Heart right ventricle (tissue), 16 donors: ENCODE measurements at regions not wholly inside any gene's neighbourhood (a gene's known extent, or its start where the extent isn't known, plus 50 kb on each side); places are given as distances from the start of the nearest gene placed in this dataset.

Source experiments
- ATAC-seq, 8 donors: fragments of 200-7000 bp; cut with Tn5 transposase; one replicate each; pipeline ENCODE4 v1.9.1; 2020; ENCODE audit warnings: mild to moderate bottlenecking in 8 of 8, moderate library complexity in 8 of 8, moderate number of reproducible peaks in 1 of 8
- DNase-seq, 2 donors: peaks; one replicate each; pipeline ENCODE4 v3.0.0-alpha.2; 2020
- H3K27ac ChIP-seq, 10 donors: fragments of 200-600 bp; sonication (generic) in 2 of 10; one replicate each; pipeline versions ENCODE4 v1.5.0 to v1.8.0; 2020 to 2022; ENCODE audit warnings: mild to moderate bottlenecking in 3 of 10
- H3K27me3 ChIP-seq, 7 donors: fragments of 200-600 bp; one replicate each; pipeline ENCODE4 v1.8.0; 2021 to 2022; ENCODE audit warnings: mild to moderate bottlenecking in 2 of 7
- H3K36me3 ChIP-seq, 9 donors: fragments of 200-600 bp; sonication (generic) in 1 of 9; one replicate each; pipeline versions ENCODE4 v1.5.0 to v1.8.0; 2020 to 2022; ENCODE audit warnings: mild to moderate bottlenecking in 2 of 9
- H3K4me1 ChIP-seq, 9 donors: fragments of 200-600 bp; sonication (generic) in 1 of 9; one replicate each; pipeline versions ENCODE4 v1.5.0 to v1.8.0; 2020 to 2022; ENCODE audit warnings: mild to moderate bottlenecking in 4 of 9
- H3K4me3 ChIP-seq, 10 donors: fragments of 200-600 bp; sonication (generic) in 2 of 10; one replicate each; pipeline versions ENCODE4 v1.5.0 to v1.8.0; 2020 to 2022; ENCODE audit warnings: mild to moderate bottlenecking in 7 of 10, moderate library complexity in 2 of 10
- H3K9me3 ChIP-seq, 11 donors: fragments of 200-600 bp in 10 of 11; sonication (generic) in 2 of 11; one replicate each; pipeline versions ENCODE4 v1.5.0 to v1.8.0; 2013 to 2022; ENCODE audit warnings: mild to moderate bottlenecking in 2 of 11, control low read depth in 1 of 11, moderate library complexity in 1 of 11
- WGBS, 2 donors: extraction: QIAGEN DNeasy Blood & Tissue Kit; methylation state at CpG; one replicate each; pipeline ENCODE4 v1.1.7; 2013; ENCODE audit warnings: inconsistent platforms in 1 of 2; 5-methylcytosine and 5-hydroxymethylcytosine counted together
- intact Hi-C, 10 donors: fragments of 100-400 bp; cut with DNase I; formaldehyde crosslinking; loops; one replicate each; pipeline versions ENCODE4 v1.11.1 to v1.14.2; 2022
- TF ChIP-seq, protein P1 (sequence below), 9 donors: fragments of 200-600 bp; sonication (generic) in 2 of 9; IDR thresholded peaks; one replicate each; pipeline versions ENCODE4 v1.5.0 to v1.8.0; 2021 to 2022; ENCODE audit warnings: antibody characterized with exemption in 9 of 9, mild to moderate bottlenecking in 5 of 9, moderate library complexity in 1 of 9
- donor health status: Arrhythmogenic right ventricular cardiomyopathy.
- donor health status: ischemic (EF 13 %, LVEDD 7.1; RV severe dilation, severe dysfunction).
- donor health status: healthy with polysubstance abuse.
- donor health status: DM: no; HTN: yes; CAD: no.
- donor health status: DM: no; HTN: no; CAD: no.
- donor health status: ischemic (EF 25% LVEDD 6.9; RV normal size, moderate dysfunction).
- donor health status: ischemic (EF 25% LVEDD 5.7; RV mildly dilated, moderate dysfunction).
- donor health status: healthy.
- donor health status: DM: yes; HTN: yes; CAD: no.
- donor health status: Ischemic cardiomyopathy.
- donor health status: ischemic (EF 35%, LVEDD 5.7; RV mildly dilated, moderate dysfunction).
- donor health status: nonischemic (EF 11% LVEDD 7.7; RV severe dilation, severe dysfunction).
- donor health status: DM: yes; HTN: yes; CAD: no.
- donor health status: PGD.
- donor health status: ischemic (EF 29% LVEDD 5.4; RV normal size, mild dysfunction).
- donor health status: nonischemic (EF 23%, LVEDD 6.1; RV moderate dilation, normal function).

DNA sequence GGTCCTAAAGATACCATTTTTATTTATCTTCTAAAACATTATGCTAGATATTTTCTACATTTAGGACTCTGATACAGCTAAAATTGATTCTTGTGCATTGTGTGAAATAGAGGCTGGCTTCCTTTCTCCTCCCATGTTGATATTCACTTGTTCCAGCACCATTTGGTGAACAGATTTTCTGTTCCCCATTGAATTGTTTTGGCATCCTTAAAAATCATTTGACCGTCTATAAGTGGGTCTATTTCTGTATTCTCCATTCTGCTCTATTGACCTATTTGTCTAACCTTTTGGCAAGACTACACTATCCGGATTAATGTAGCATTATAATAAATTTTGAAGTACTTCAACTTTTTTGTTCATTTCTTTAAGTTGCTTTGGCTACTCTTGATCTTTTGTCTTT, 2689.2 kb downstream of the PCDH9 start:
- intact Hi-C loops, result no loop called here
- no peaks in the 10 kb centered on the region for H3K9me3 ChIP-seq
- no peaks in the 10 kb centered on the region for H3K27me3 ChIP-seq
- DNase-seq (no peak), ATAC-seq (no peak)
- no peaks in the 10 kb centered on the region for H3K36me3 ChIP-seq
- no peaks in the 10 kb centered on the region for H3K4me1 ChIP-seq
- H3K27ac ChIP-seq, result no peak overlapping the region
- TF ChIP-seq, protein P1, sequence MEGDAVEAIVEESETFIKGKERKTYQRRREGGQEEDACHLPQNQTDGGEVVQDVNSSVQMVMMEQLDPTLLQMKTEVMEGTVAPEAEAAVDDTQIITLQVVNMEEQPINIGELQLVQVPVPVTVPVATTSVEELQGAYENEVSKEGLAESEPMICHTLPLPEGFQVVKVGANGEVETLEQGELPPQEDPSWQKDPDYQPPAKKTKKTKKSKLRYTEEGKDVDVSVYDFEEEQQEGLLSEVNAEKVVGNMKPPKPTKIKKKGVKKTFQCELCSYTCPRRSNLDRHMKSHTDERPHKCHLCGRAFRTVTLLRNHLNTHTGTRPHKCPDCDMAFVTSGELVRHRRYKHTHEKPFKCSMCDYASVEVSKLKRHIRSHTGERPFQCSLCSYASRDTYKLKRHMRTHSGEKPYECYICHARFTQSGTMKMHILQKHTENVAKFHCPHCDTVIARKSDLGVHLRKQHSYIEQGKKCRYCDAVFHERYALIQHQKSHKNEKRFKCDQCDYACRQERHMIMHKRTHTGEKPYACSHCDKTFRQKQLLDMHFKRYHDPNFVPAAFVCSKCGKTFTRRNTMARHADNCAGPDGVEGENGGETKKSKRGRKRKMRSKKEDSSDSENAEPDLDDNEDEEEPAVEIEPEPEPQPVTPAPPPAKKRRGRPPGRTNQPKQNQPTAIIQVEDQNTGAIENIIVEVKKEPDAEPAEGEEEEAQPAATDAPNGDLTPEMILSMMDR (IDR thresholded peaks at IDR 0.05), result no peak
- no peak overlapping the region for H3K4me3 ChIP-seq
- 39 to 57% methylated on average over 2 of the region's 2 CpGs for WGBS, 2 donors

DNA sequence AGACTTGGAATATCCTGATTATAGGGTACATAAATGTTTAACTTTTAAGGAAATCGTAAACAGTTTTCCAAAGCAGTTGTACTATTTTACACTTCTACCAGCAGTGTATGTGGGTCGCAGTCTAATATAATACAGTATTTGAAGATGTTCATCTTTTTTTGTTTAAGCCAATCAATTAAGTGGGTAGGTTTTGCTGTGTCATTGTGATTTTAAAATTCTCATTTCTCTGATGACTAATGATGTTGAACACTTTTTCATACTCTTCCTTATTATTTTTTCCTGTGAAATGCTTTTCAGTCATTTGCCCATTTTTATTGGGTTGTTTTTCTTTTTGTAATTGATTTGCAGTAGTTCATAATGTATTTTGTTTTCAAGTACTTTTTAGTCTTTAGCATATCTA, 2689.7 kb downstream of the PCDH9 start:
- Histone ChIP-seq H3K27me3 (no peaks in the 10 kb centered on the region), H3K27ac (no peak overlapping the region), H3K4me3 (no peak overlapping the region), H3K4me1 (no peaks in the 10 kb centered on the region), H3K36me3 (no peaks in the 10 kb centered on the region), H3K9me3 (no peaks in the 10 kb centered on the region)
- 91 to 97% methylated on average over 2 of the region's 2 CpGs for WGBS, 2 donors
- TF ChIP-seq, protein P1 (IDR thresholded peaks at IDR 0.05), result no peak
- ATAC-seq, result no peak
- intact Hi-C loops, result no loop called here
- DNase-seq, result no peak

DNA sequence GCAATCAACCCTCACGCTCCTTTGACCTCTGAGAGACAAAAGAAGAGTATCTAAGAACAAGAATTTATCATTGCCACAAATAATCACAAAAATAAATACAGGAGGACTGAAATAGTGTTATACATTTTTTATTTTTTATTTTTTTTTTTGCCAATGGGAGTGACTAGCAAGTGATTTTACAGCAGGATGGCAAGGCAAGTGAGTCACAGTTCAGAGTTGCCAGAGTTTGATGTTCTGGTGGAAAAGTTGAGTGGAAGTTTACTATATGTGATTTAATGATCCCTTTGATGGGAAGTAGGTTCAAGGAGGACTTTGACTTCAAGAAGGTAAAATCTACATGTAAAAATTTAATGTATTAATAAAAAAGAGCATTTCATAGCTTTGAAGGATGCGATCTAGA, 2691.4 kb downstream of the PCDH9 start:
- no peaks in the 10 kb centered on the region for H3K9me3 ChIP-seq
- no peak overlapping the region for H3K27ac ChIP-seq
- DNase-seq (no peak), ATAC-seq (no peak)
- 91 to 98% methylated on average over 2 of the region's 2 CpGs for WGBS, 2 donors
- TF ChIP-seq, protein P1 (IDR thresholded peaks at IDR 0.05), result no peak
- intact Hi-C loops, result no loop called here
- no peaks in the 10 kb centered on the region for H3K4me1 ChIP-seq
- no peak overlapping the region for H3K4me3 ChIP-seq
- H3K27me3 ChIP-seq, result no peaks in the 10 kb centered on the region
- H3K36me3 ChIP-seq, result no peaks in the 10 kb centered on the region

DNA sequence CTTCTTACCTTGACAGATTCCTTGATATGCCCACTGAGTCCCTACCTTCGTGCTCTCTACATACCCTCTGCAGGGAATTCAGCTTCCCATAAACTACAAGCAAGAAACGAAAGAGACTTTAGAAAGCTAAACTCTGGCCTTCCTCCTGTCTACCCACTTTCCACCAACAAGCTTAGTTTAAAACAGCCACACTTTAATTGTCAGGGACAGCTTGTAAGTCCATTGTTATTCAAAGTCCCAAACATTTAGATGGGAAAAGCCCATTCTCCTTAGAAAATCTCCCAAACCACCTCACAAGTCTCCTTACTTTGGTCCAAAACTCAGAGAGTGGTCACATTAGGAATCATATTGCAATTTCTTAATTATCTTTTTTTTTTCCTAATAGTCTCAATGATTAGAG, 2695.8 kb downstream of the PCDH9 start:
- no peak overlapping the region for H3K27ac ChIP-seq
- TF ChIP-seq, protein P1 (IDR thresholded peaks at IDR 0.05), result no peak
- H3K9me3 ChIP-seq, result peaks cover 0 to 10% (median 0%) of the 10 kb centered on the region in 11 donors
- H3K36me3 ChIP-seq, result no peaks in the 10 kb centered on the region
- no peak overlapping the region for H3K4me3 ChIP-seq
- no peaks in the 10 kb centered on the region for H3K4me1 ChIP-seq
- WGBS, 2 donors, result 80 to 82% methylated on average over 2 of the region's 2 CpGs
- ATAC-seq (no peak), DNase-seq (no peak)
- intact Hi-C loops, result no loop called here
- no peaks in the 10 kb centered on the region for H3K27me3 ChIP-seq

DNA sequence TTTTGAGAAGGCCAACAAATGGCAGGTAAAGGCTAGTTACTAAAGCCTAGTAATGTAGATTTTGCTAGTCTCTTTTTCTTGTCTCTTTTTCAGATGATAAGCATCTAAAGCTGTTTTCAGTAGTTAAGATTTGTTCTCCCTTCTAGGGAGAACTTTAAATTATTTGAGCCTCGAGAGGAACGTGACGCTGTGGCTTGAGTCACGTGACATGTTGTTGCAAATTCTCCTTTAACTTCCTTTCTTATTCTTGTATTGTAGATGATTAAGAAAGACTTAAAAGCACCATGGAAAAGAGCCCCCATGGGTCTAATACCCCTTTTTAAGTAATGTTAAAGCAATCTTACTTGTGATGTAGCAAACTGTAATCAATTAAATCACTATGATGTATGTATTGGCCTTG, 2698.7 kb downstream of the PCDH9 start:
- H3K4me3 ChIP-seq, result no peak overlapping the region
- H3K36me3 ChIP-seq, result no peaks in the 10 kb centered on the region
- H3K27me3 ChIP-seq, result no peaks in the 10 kb centered on the region
- ATAC-seq (no peak), DNase-seq (no peak)
- peaks cover 0 to 10% (median 0%) of the 10 kb centered on the region in 11 donors for H3K9me3 ChIP-seq
- TF ChIP-seq, protein P1 (IDR thresholded peaks at IDR 0.05), result no peak
- WGBS, 2 donors, result 88 to 94% methylated on average over 4 of the region's 4 CpGs
- intact Hi-C loops, result no loop called here
- no peaks in the 10 kb centered on the region for H3K4me1 ChIP-seq
- H3K27ac ChIP-seq, result no peak overlapping the region
